Lung microvascular endothelial cell (primary cell): ENCODE measurements at regions not wholly inside any gene's neighbourhood (a gene's known extent, or its start where the extent isn't known, plus 50 kb on each side); places are given as distances from the start of the nearest gene placed in this dataset.
"Not testable (repeated sequence)": the region's sequence is repeated elsewhere in the genome, so short reads cannot be mapped to it uniquely, and the experiment has no call there.

Experiments used
- DNase-seq, 2 donors: peaks; one replicate each; pipeline versions ENCODE4 v3.0.0 to v3.0.0-alpha.2; 2010; ENCODE audit warnings: low read depth in 2 of 2

- no peak for DNase-seq
Measured at GRCh38 chr2:8246137-8246536, 435.7 kb upstream of the ID2 start.

- DNase-seq: no peak
Measured at GRCh38 chr2:8247905-8248622, 433.8 kb upstream of the ID2 start.

- no peak for DNase-seq
Measured at GRCh38 chr2:8248623-8248957, 433.3 kb upstream of the ID2 start.

- no peak for DNase-seq
Measured at GRCh38 chr2:8249141-8249540, 432.7 kb upstream of the ID2 start.

GRCh38 chr2:8249769-8250168 lies 432.1 kb upstream of the ID2 start:
- no peak for DNase-seq

- DNase-seq: not testable (repeated sequence)
Measured at GRCh38 chr2:8250290-8250689, 431.6 kb upstream of the ID2 start.

GRCh38 chr2:8251291-8251690 lies 430.6 kb upstream of the ID2 start:
- no peak for DNase-seq

- DNase-seq: no peak
Measured at GRCh38 chr2:8251856-8252255, 430.0 kb upstream of the ID2 start.

- DNase-seq: no peak
Measured at GRCh38 chr2:8252997-8253694, 428.7 kb upstream of the ID2 start.

- no peak for DNase-seq
Measured at GRCh38 chr2:8253781-8254180, 428.1 kb upstream of the ID2 start.

GRCh38 chr2:8254214-8254613 lies 427.6 kb upstream of the ID2 start:
- DNase-seq: not testable (repeated sequence)

GRCh38 chr2:8254791-8255447 lies 426.9 kb upstream of the ID2 start:
- no peak for DNase-seq

- no peak for DNase-seq
Measured at GRCh38 chr2:8255448-8255800, 426.4 kb upstream of the ID2 start.

GRCh38 chr2:8256905-8257304 lies 425.0 kb upstream of the ID2 start:
- no peak for DNase-seq

GRCh38 chr2:8257502-8257901 lies 424.4 kb upstream of the ID2 start:
- DNase-seq: no peak

- no peak for DNase-seq
Measured at GRCh38 chr2:8258406-8258805, 423.4 kb upstream of the ID2 start.

- no peak for DNase-seq
Measured at GRCh38 chr2:8259106-8259840, 422.6 kb upstream of the ID2 start.

GRCh38 chr2:8259841-8260178 lies 422.0 kb upstream of the ID2 start:
- DNase-seq: no peak

GRCh38 chr2:8260213-8260612 lies 421.6 kb upstream of the ID2 start:
- DNase-seq: no peak

- DNase-seq: no peak
Measured at GRCh38 chr2:8263901-8264300, 418.0 kb upstream of the ID2 start.

- DNase-seq: no peak
Measured at GRCh38 chr2:8264981-8265380, 416.9 kb upstream of the ID2 start.

GRCh38 chr2:8265476-8266226 lies 416.2 kb upstream of the ID2 start:
- no peak for DNase-seq
